HG03139 (cell line): ENCODE measurements at regions not wholly inside any gene's neighbourhood (a gene's known extent, or its start where the extent isn't known, plus 50 kb on each side); places are given as distances from the start of the nearest gene placed in this dataset.
"Not testable (repeated sequence)": the region's sequence is repeated elsewhere in the genome, so short reads cannot be mapped to it uniquely, and the experiment has no call there.

Experiments used
- ATAC-seq: cut with Tn5 transposase; IDR thresholded peaks from one replicate; pipeline ENCODE4 v1.9.1; 2021; ENCODE audit not compliant: unreplicated experiment

GRCh38 chr2:39570614-39571013 is 95.1 kb upstream of the TMEM178A start:
- no peak for ATAC-seq

GRCh38 chr2:39571111-39571731 is 94.5 kb upstream of the TMEM178A start:
- no peak for ATAC-seq

- no peak for ATAC-seq
These were observed 92.4 kb upstream of the TMEM178A start for GRCh38 chr2:39573276-39573675.

- no peak for ATAC-seq
These were observed 83.9 kb upstream of the TMEM178A start for GRCh38 chr2:39581866-39582265.

- no peak for ATAC-seq
These were observed 82.5 kb upstream of the TMEM178A start for GRCh38 chr2:39583213-39583612.

GRCh38 chr2:39583781-39584180 is 81.9 kb upstream of the TMEM178A start:
- ATAC-seq: no peak

GRCh38 chr2:39584283-39584965 is 81.3 kb upstream of the TMEM178A start:
- no peak for ATAC-seq

GRCh38 chr2:39585531-39585930 is 80.2 kb upstream of the TMEM178A start:
- ATAC-seq: not testable (repeated sequence)

GRCh38 chr2:39587168-39587567 is 78.5 kb upstream of the TMEM178A start:
- no peak for ATAC-seq

GRCh38 chr2:39587641-39588040 is 78.1 kb upstream of the TMEM178A start:
- no peak for ATAC-seq

GRCh38 chr2:39593439-39594393 is 72.0 kb upstream of the TMEM178A start:
- ATAC-seq: peak; percentile 52

GRCh38 chr2:39595116-39595515 is 70.6 kb upstream of the TMEM178A start:
- no peak for ATAC-seq

- no peak for ATAC-seq
These were observed 68.4 kb upstream of the TMEM178A start for GRCh38 chr2:39597314-39597713.

GRCh38 chr2:39602616-39603015 is 63.1 kb upstream of the TMEM178A start:
- ATAC-seq: no peak

- no peak for ATAC-seq
These were observed 62.3 kb upstream of the TMEM178A start for GRCh38 chr2:39603436-39603835.

GRCh38 chr2:39604866-39605265 is 60.9 kb upstream of the TMEM178A start:
- no peak for ATAC-seq

- ATAC-seq: no peak
These were observed 59.1 kb upstream of the TMEM178A start for GRCh38 chr2:39606585-39606984.

- no peak for ATAC-seq
These were observed 58.0 kb upstream of the TMEM178A start for GRCh38 chr2:39607538-39608262.

GRCh38 chr2:39608263-39608575 is 57.5 kb upstream of the TMEM178A start:
- ATAC-seq: no peak

GRCh38 chr2:39608686-39609441 is 56.9 kb upstream of the TMEM178A start:
- no peak for ATAC-seq
